CD4-positive, alpha-beta T cell (primary cell): ENCODE measurements at regions not wholly inside any gene's neighbourhood (a gene's known extent, or its start where the extent isn't known, plus 50 kb on each side); places are given as distances from the start of the nearest gene placed in this dataset.

Source experiments
- ATAC-seq: fragments of 200-7000 bp; cut with Tn5 transposase; one replicate; pipeline ENCODE4 v1.10.0; 2022; ENCODE audit warnings: mild to moderate bottlenecking; ENCODE audit not compliant: poor library complexity
- CTCF ChIA-PET: fragments of 350-600 bp; sonication (Branson Sonifier 250); formaldehyde crosslinking; loops from one replicate; lab custom pipeline; 2021; ENCODE audit warnings: antibody characterized with exemption, inconsistent platforms; lab: Charles Lee
- POLR2A ChIA-PET: fragments of 350-600 bp; sonication (Branson Sonifier 250); formaldehyde crosslinking; loops from one replicate; lab custom pipeline; 2021; ENCODE audit warnings: antibody characterized with exemption, inconsistent platforms; lab: Charles Lee
- DNase-seq, 14 experiments: peaks; one replicate each; pipeline ENCODE4 v3.0.0-alpha.2; 2013 to 2020; ENCODE audit warnings: mixed read lengths in 2 of 14
- H3K27ac ChIP-seq, 2 donors: one replicate each; pipeline versions ENCODE4 v1.5.1 to v1.7.0; 2013; ENCODE audit warnings: low read length in 2 of 2, low read depth in 1 of 2, mild to moderate bottlenecking in 1 of 2
- H3K27me3 ChIP-seq, 2 experiments: 1 replicate in 1 of 2; 2 replicates in 1 of 2; pipeline versions ENCODE4 v1.6.1 to v1.7.0; 2013; ENCODE audit warnings: low read length in 2 of 2, control low read depth in 1 of 2, mild to moderate bottlenecking in 1 of 2, moderate library complexity in 1 of 2; ENCODE audit not compliant: insufficient read depth in 2 of 2, control insufficient read depth in 1 of 2
- H3K36me3 ChIP-seq: one replicate; pipeline ENCODE4 v1.6.1; 2013; ENCODE audit warnings: low read length, control low read depth; ENCODE audit not compliant: insufficient read depth
- H3K4me1 ChIP-seq: one replicate; pipeline ENCODE4 v1.6.1; 2013; ENCODE audit warnings: low read length, control low read depth; ENCODE audit not compliant: insufficient read depth
- H3K4me3 ChIP-seq: one replicate; pipeline ENCODE4 v1.5.1; 2013; ENCODE audit warnings: mild to moderate bottlenecking, low read length, moderate library complexity
- H3K9me3 ChIP-seq, 2 experiments: 1 replicate in 1 of 2; 2 replicates in 1 of 2; pipeline versions ENCODE4 v1.6.1 to v1.7.0; 2013; ENCODE audit warnings: low read length in 2 of 2, mild to moderate bottlenecking in 2 of 2, control low read depth in 1 of 2, moderate library complexity in 1 of 2; ENCODE audit not compliant: control insufficient read depth in 1 of 2, insufficient read depth in 1 of 2
- H3K27ac Mint-ChIP-seq: one replicate; pipeline ENCODE4 v1.8.0; 2020; ENCODE audit warnings: mixed read lengths
- H3K27me3 Mint-ChIP-seq: one replicate; pipeline ENCODE4 v1.8.0; 2021; ENCODE audit warnings: mixed read lengths
- H3K36me3 Mint-ChIP-seq: one replicate; pipeline ENCODE4 v1.8.0; 2021; ENCODE audit warnings: low read depth, mixed read lengths
- H3K4me1 Mint-ChIP-seq: one replicate; pipeline ENCODE4 v1.8.0; 2021; ENCODE audit warnings: low read depth, mixed read lengths
- H3K4me3 Mint-ChIP-seq: one replicate; pipeline ENCODE4 v1.8.0; 2020; ENCODE audit warnings: mild to moderate bottlenecking, mixed read lengths
- H3K9me3 Mint-ChIP-seq: one replicate; pipeline ENCODE4 v1.8.0; 2020; ENCODE audit warnings: mixed read lengths
- CTCF ChIP-seq: fragments of 200-600 bp; IDR thresholded peaks from one replicate; pipeline ENCODE4 v1.8.0; 2022; ENCODE audit warnings: antibody characterized with exemption, mild to moderate bottlenecking
- intact Hi-C, 2 experiments: fragments of 100-400 bp; cut with DNase I in 1 of 2; cut with micrococcal nuclease in 1 of 2; formaldehyde crosslinking; loops; one replicate each; pipeline versions ENCODE4 v1.15.1 to v1.9.0; 2023 to 2025; cut with DNase I, micrococcal nuclease

GRCh38 chr12:16692099-16692498, 86.1 kb upstream of the LMO3 start:
- ChIA-PET POLR2A (no interaction called here), CTCF (no interaction called here)
- ATAC-seq (no peak), DNase-seq (no peak)
- no peaks in the 10 kb centered on the region for H3K27me3 ChIP-seq
- H3K9me3 ChIP-seq = peaks cover 0 to 3% of the 10 kb centered on the region in 2 experiments
- TF ChIP-seq CTCF = no peak
- no peaks in the 10 kb centered on the region for H3K36me3 Mint-ChIP-seq
- no peaks in the 10 kb centered on the region for H3K4me1 Mint-ChIP-seq
- no peak overlapping the region for H3K27ac Mint-ChIP-seq
- no peak overlapping the region for H3K27ac ChIP-seq
- no peak overlapping the region for H3K4me3 ChIP-seq
- H3K9me3 Mint-ChIP-seq = peaks cover 7% of the 10 kb centered on the region
- H3K36me3 ChIP-seq = no peaks in the 10 kb centered on the region
- intact Hi-C loops = no loop called here
- H3K4me3 Mint-ChIP-seq = no peak overlapping the region
- H3K27me3 Mint-ChIP-seq = no peaks in the 10 kb centered on the region
- H3K4me1 ChIP-seq = no peaks in the 10 kb centered on the region

- H3K36me3 ChIP-seq = no peaks in the 10 kb centered on the region
- no peaks in the 10 kb centered on the region for H3K36me3 Mint-ChIP-seq
- no peak for ATAC-seq
These were observed 85.7 kb upstream of the LMO3 start for GRCh38 chr12:16691624-16692023.

GRCh38 chr12:16688200-16688599, 82.2 kb upstream of the LMO3 start:
- TF ChIP-seq CTCF = no peak
- no peaks in the 10 kb centered on the region for H3K27me3 ChIP-seq
- H3K9me3 ChIP-seq = peaks cover 0 to 5% of the 10 kb centered on the region in 2 experiments
- H3K27me3 Mint-ChIP-seq = no peaks in the 10 kb centered on the region
- intact Hi-C loops = no loop called here
- no peaks in the 10 kb centered on the region for H3K36me3 ChIP-seq
- H3K4me3 Mint-ChIP-seq = no peak overlapping the region
- H3K36me3 Mint-ChIP-seq = no peaks in the 10 kb centered on the region
- ChIA-PET CTCF (no interaction called here), POLR2A (no interaction called here)
- H3K27ac ChIP-seq = no peak overlapping the region
- H3K4me1 ChIP-seq = no peaks in the 10 kb centered on the region
- H3K9me3 Mint-ChIP-seq = peaks cover 10% of the 10 kb centered on the region
- no peak overlapping the region for H3K27ac Mint-ChIP-seq
- no peak for ATAC-seq
- no peaks in the 10 kb centered on the region for H3K4me1 Mint-ChIP-seq
- no peak for DNase-seq
- no peak overlapping the region for H3K4me3 ChIP-seq

More at GRCh38 chr12:16691624-16692023, 85.7 kb upstream of the LMO3 start:
- H3K4me3 Mint-ChIP-seq = no peak overlapping the region
- H3K9me3 Mint-ChIP-seq = peaks cover 7% of the 10 kb centered on the region
- Histone ChIP-seq H3K9me3 (peaks cover 0 to 4% of the 10 kb centered on the region in 2 experiments), H3K27me3 (no peaks in the 10 kb centered on the region), H3K4me1 (no peaks in the 10 kb centered on the region), H3K27ac (no peak overlapping the region), H3K4me3 (no peak overlapping the region)
- H3K4me1 Mint-ChIP-seq = no peaks in the 10 kb centered on the region
- intact Hi-C loops = no loop called here
- no peak for TF ChIP-seq CTCF
- POLR2A ChIA-PET = no interaction called here
- H3K27me3 Mint-ChIP-seq = no peaks in the 10 kb centered on the region
- CTCF ChIA-PET = no interaction called here
- no peak overlapping the region for H3K27ac Mint-ChIP-seq
- no peak for DNase-seq
